ENCODE measurements at regions not wholly inside any gene's neighbourhood (a gene's known extent, or its start where the extent isn't known, plus 50 kb on each side); places are given as distances from the start of the nearest gene placed in this dataset.

DNA sequence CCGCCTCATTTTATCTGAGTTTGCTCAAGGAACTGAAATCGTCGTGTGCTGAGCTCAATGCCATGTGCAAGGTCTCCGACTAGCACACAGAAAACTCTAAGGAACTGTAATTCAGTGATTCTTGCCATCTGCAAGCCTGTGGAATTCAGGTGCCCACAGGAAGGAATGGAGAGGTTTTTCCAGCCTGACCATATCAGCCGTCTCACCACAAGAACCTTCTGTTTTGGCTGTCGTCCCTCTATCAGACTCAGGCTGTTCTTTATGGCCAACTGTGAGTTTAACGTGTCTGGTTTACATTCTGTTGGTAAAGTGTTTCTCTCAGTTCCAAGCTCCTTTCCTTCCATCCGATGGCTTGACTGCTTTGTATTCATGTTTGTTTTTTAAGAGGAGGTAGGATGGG lies 293.5 kb downstream of the SPRY2 start:
- no CpG with 5 or more reads among the region's 8 CpGs for WGBS, 2 experiments (ENCODE audit: extremely low coverage in 2 of 2, insufficient read length in 1 of 2)
- Histone ChIP-seq H3K9me3 (ENCODE audit: control insufficient read depth, insufficient read depth, low read length) (no peaks in the 10 kb centered on the region), H3K9me1 (ENCODE audit: insufficient read depth, low read length) (no peaks in the 10 kb centered on the region), H2AK5ac (ENCODE audit: low read depth, low read length) (no peak overlapping the region), H4K8ac (ENCODE audit: low read depth in 2 of 2, low read length in 2 of 2) (no peak overlapping the region; a peak in 1 of 4 replicates), H3K27me3 (ENCODE audit: control insufficient read depth, insufficient read depth, low read length) (no peaks in the 10 kb centered on the region), H3K4me2 (ENCODE audit: low read depth, low read length) (peak overlapping the region; percentile 44; the same call in 1 of the 2 replicates), H4K5ac (ENCODE audit: low read depth, low read length) (no peak overlapping the region; the same call in 1 of the 2 replicates), H3K79me1 (ENCODE audit: low read depth in 1 of 2, low read length in 2 of 2) (no peaks in the 10 kb centered on the region), H2BK15ac (ENCODE audit: low read depth, low read length) (peak overlapping the region; percentile 17; the same call in 2 of the 3 replicates), H3K56ac (ENCODE audit: extremely low read depth, insufficient read depth, low read length) (no peak overlapping the region), H3K36me3 (ENCODE audit: control insufficient read depth, insufficient read depth, low read length) (no peaks in the 10 kb centered on the region), H3K18ac (ENCODE audit: low read depth, low read length) (no peak overlapping the region), H3K27ac (ENCODE audit: insufficient read depth, low read length) (no peak overlapping the region), H3K4ac (ENCODE audit: low read depth, low read length) (peak overlapping the region; percentile 6), H2BK5ac (ENCODE audit: low read depth, low read length, poor library complexity, severe bottlenecking) (peak overlapping the region; percentile 22), H2BK20ac (ENCODE audit: low read depth, low read length) (peak overlapping the region; percentile 30; the same call in 1 of the 2 replicates), H2AFZ (replicated peaks; ENCODE audit: low read length, poor library complexity) (no peak overlapping the region), H3K23ac (ENCODE audit: low read depth, low read length) (peak overlapping the region; percentile 10; the same call in 1 of the 2 replicates), H3K4me3 (ENCODE audit: insufficient read depth, low read depth, low read length) (no peak overlapping the region), H4K20me1 (ENCODE audit: insufficient read depth, low read length) (no peaks in the 10 kb centered on the region), H3K14ac (replicated peaks; ENCODE audit: low read depth, low read length) (peak overlapping the region; percentile 2; the same call in 1 of the 2 replicates), H3K9ac (ENCODE audit: low read depth, low read length) (no peak overlapping the region), H3K4me1 (ENCODE audit: control insufficient read depth, insufficient read depth, low read length) (peaks cover 7% of the 10 kb centered on the region), H2AK9ac (replicated peaks; ENCODE audit: low read depth, low read length, poor library complexity) (no peak overlapping the region), H2BK120ac (ENCODE audit: low read depth, low read length) (peak overlapping the region; percentile 15; the same call in 1 of the 2 replicates), H4K91ac (ENCODE audit: insufficient read depth, low read depth, low read length) (no peak overlapping the region)
- ATAC-seq (ENCODE audit: low read depth) (peak; percentile 37), DNase-seq (peak; percentile 69)
- dilution Hi-C loops (cut with HindIII; ENCODE audit: low sequenced_read_pairs, unreplicated experiment), result no loop called here
- no TSS peak for BruUV-seq (replicated peaks)
- intact Hi-C loops (cut with micrococcal nuclease), result loop anchor here (10.0 kb wide), 1 partner anchor 167 kb away; no protein-coding TSS in a partner anchor
- in situ Hi-C loops (cut with MboI; ENCODE audit: low sequenced_read_pairs), result loop anchor here (10.0 to 25.0 kb wide), 2 partner anchors 260 to 287 kb away; no protein-coding TSS in a partner anchor
- POLR2A ChIA-PET (ENCODE audit: unreplicated experiment), result interaction anchor here (0.7 kb wide), 1 partner anchor 294 kb away, joined by 3 read pairs; the partner anchor contains the start of gene SPRY2
- TF ChIP-seq RAD21 (IDR thresholded peaks at IDR 0.05; ENCODE audit: low read length) (no peak), NFE2L2 (IDR thresholded peaks at IDR 0.05; ENCODE audit: low read depth, low read length) (no peak), MAFK (IDR thresholded peaks at IDR 0.05; ENCODE audit: low read depth, low read length) (no peak), RCOR1 (IDR thresholded peaks at IDR 0.05; ENCODE audit: insufficient replicate concordance, low read length) (no peak), POLR2A (IDR thresholded peaks at IDR 0.05; ENCODE audit: low read depth, low read length) (no peak), CEBPB (IDR thresholded peaks at IDR 0.05; ENCODE audit: low read depth, low read length) (no peak), BHLHE40 (IDR thresholded peaks at IDR 0.05; ENCODE audit: low read depth, low read length) (no peak), MXI1 (IDR thresholded peaks at IDR 0.05; ENCODE audit: borderline replicate concordance, low read depth, low read length) (no peak), RFX5 (IDR thresholded peaks at IDR 0.05; ENCODE audit: low read depth, low read length) (no peak), MAZ (IDR thresholded peaks at IDR 0.05; ENCODE audit: borderline replicate concordance, low read depth, low read length) (no peak), FOS (IDR thresholded peaks at IDR 0.05; ENCODE audit: low read depth, low read length) (no peak), SMC3 (IDR thresholded peaks at IDR 0.05; ENCODE audit: low read depth, low read length) (no peak), CHD1 (IDR thresholded peaks at IDR 0.05; ENCODE audit: low read depth, low read length) (no peak)
- TF ChIP-seq, protein P1, sequence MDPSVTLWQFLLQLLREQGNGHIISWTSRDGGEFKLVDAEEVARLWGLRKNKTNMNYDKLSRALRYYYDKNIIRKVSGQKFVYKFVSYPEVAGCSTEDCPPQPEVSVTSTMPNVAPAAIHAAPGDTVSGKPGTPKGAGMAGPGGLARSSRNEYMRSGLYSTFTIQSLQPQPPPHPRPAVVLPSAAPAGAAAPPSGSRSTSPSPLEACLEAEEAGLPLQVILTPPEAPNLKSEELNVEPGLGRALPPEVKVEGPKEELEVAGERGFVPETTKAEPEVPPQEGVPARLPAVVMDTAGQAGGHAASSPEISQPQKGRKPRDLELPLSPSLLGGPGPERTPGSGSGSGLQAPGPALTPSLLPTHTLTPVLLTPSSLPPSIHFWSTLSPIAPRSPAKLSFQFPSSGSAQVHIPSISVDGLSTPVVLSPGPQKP (IDR thresholded peaks at IDR 0.05; ENCODE audit: borderline replicate concordance, low read depth, low read length), result no peak
- TF ChIP-seq, protein P2, sequence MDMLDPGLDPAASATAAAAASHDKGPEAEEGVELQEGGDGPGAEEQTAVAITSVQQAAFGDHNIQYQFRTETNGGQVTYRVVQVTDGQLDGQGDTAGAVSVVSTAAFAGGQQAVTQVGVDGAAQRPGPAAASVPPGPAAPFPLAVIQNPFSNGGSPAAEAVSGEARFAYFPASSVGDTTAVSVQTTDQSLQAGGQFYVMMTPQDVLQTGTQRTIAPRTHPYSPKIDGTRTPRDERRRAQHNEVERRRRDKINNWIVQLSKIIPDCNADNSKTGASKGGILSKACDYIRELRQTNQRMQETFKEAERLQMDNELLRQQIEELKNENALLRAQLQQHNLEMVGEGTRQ (IDR thresholded peaks at IDR 0.05; ENCODE audit: low read depth, low read length), result no peak
- TF ChIP-seq, protein P3, sequence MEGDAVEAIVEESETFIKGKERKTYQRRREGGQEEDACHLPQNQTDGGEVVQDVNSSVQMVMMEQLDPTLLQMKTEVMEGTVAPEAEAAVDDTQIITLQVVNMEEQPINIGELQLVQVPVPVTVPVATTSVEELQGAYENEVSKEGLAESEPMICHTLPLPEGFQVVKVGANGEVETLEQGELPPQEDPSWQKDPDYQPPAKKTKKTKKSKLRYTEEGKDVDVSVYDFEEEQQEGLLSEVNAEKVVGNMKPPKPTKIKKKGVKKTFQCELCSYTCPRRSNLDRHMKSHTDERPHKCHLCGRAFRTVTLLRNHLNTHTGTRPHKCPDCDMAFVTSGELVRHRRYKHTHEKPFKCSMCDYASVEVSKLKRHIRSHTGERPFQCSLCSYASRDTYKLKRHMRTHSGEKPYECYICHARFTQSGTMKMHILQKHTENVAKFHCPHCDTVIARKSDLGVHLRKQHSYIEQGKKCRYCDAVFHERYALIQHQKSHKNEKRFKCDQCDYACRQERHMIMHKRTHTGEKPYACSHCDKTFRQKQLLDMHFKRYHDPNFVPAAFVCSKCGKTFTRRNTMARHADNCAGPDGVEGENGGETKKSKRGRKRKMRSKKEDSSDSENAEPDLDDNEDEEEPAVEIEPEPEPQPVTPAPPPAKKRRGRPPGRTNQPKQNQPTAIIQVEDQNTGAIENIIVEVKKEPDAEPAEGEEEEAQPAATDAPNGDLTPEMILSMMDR (conservative IDR thresholded peaks at IDR 0.05; ENCODE audit: low read depth, low read length), result no peak
- CTCF ChIA-PET, result interaction anchor here (0.5 kb wide), 1 partner anchor 180 kb away, joined by 3 read pairs; no protein-coding TSS in a partner anchor

Measured in IMR-90 (cell line).